Astrocyte of the spinal cord (primary cell): ENCODE measurements at regions not wholly inside any gene's neighbourhood (a gene's known extent, or its start where the extent isn't known, plus 50 kb on each side); places are given as distances from the start of the nearest gene placed in this dataset.
A peak's percentile ranks its signal among the peaks of the same experiment; 100 is the strongest.
"Not testable (repeated sequence)": the region's sequence is repeated elsewhere in the genome, so short reads cannot be mapped to it uniquely, and the experiment has no call there.

ENCODE experiments used
- DNase-seq: peaks from one replicate; pipeline ENCODE4 v3.0.0; 2011; ENCODE audit warnings: low read depth, low spot score
- H3K4me3 ChIP-seq: 2 replicates; pipeline ENCODE4 v1.5.1; 2011; ENCODE audit warnings: low read depth, mild to moderate bottlenecking, low read length, moderate library complexity
- CTCF ChIP-seq: IDR thresholded peaks from 2 replicates; pipeline ENCODE4 v1.5.1; 2012; ENCODE audit warnings: low read depth, mild to moderate bottlenecking, low read length, inconsistent platforms
- in situ Hi-C: cut with HindIII; loops from 2 replicates; pipeline ENCODE4 v1.10.0; 2017; ENCODE audit warnings: low sequenced_read_pairs

- DNase-seq: no peak
- in situ Hi-C loops: no loop called here
- TF ChIP-seq CTCF: no peak
- no peak overlapping the region for H3K4me3 ChIP-seq
Measured at GRCh38 chr2:224156436-224156835, 117.3 kb upstream of the SERPINE2 start.

DNA sequence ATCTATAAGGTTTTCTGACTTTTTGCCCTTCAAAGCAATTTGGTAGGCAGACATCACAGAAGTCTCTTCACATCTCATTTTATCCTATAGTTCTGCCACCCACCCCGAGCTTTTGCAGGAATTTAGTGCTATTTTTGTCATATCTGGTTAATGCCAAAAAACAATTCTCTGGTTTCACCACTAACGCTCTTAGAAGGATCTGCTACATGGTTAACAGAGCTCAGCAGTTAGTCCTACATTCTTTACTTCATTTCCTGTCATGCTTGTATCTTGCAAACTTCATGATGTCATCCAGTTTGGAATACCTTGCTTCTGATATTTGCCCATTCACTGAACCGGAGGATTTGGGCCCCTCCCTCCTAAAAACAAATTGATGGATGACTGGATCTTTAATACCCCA, 116.8 kb upstream of the SERPINE2 start:
- TF ChIP-seq CTCF: no peak
- in situ Hi-C loops: no loop called here
- DNase-seq: peak; percentile 32
- H3K4me3 ChIP-seq: no peak overlapping the region

GRCh38 chr2:224155371-224155770, 116.3 kb upstream of the SERPINE2 start:
- no peak overlapping the region for H3K4me3 ChIP-seq
- TF ChIP-seq CTCF: no peak
- no peak for DNase-seq
- in situ Hi-C loops: no loop called here

GRCh38 chr2:224151680-224152310, 112.7 kb upstream of the SERPINE2 start:
- TF ChIP-seq CTCF: no peak
- DNase-seq: no peak
- no peak overlapping the region for H3K4me3 ChIP-seq
- in situ Hi-C loops: no loop called here

DNA sequence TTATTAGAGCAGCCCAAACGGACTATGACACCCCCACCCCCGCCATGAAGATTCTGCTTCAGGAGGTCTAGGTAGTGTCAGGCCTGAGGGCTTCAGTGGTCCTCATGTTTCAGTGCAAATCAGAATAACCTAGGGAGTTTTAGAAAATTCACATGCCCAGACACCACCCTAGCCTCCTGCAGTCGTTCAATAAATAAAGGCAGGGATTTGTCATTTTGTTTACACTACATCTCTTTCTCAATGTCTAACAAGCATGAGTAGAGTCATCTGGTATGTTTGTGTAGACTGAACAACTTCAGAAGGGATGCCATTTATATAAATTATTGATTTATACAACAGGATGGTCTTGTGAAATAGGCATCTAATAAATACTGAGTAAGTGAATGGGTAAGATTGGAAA, 112.1 kb upstream of the SERPINE2 start:
- no peak overlapping the region for H3K4me3 ChIP-seq
- DNase-seq: no peak
- in situ Hi-C loops: no loop called here
- no peak for TF ChIP-seq CTCF

DNA sequence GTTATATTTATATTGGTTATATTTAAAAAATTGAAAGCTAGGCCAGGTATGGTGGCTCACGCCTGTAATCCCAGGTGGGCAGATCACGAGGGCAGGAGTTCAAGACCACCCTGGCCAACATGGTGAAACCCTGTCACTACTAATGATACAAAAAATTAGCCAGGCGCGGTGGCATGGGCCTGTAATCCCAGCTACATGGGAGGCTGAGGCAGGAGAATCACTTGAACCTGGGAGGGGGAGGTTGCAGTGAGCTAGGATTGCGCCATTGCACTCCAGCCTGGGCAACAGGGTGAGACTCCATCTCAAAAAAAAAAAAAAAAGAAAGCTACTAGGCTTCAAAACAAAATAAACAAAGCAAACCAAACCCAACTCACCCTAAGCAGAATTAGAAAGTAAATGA, 109.0 kb upstream of the SERPINE2 start:
- in situ Hi-C loops, DNase-seq, H3K4me3 ChIP-seq: not testable (repeated sequence)

GRCh38 chr2:224147174-224147573, 108.1 kb upstream of the SERPINE2 start:
- H3K4me3 ChIP-seq: no peak overlapping the region
- no peak for TF ChIP-seq CTCF
- peak; percentile 42 for DNase-seq
- in situ Hi-C loops: no loop called here
